ENCODE measurements at regions not wholly inside any gene's neighbourhood (a gene's known extent, or its start where the extent isn't known, plus 50 kb on each side); places are given as distances from the start of the nearest gene placed in this dataset.
A peak's percentile ranks its signal among the peaks of the same experiment; 100 is the strongest.

- DNase-seq: peak; percentile 1
Measured at GRCh38 chr10:90530521-90530920, 327.3 kb downstream of the HTR7 start.

- DNase-seq: no peak
Measured at GRCh38 chr10:90557385-90557784, 300.5 kb downstream of the HTR7 start.

- DNase-seq: no peak
Measured at GRCh38 chr10:90560331-90560730, 297.5 kb downstream of the HTR7 start.

- DNase-seq: no peak
Measured at GRCh38 chr10:90561666-90562065, 296.2 kb downstream of the HTR7 start.

GRCh38 chr10:90571481-90572258, 286.2 kb downstream of the HTR7 start:
- peak; percentile 14 for DNase-seq

GRCh38 chr10:90575125-90575524, 282.7 kb downstream of the HTR7 start:
- DNase-seq: no peak

DNA sequence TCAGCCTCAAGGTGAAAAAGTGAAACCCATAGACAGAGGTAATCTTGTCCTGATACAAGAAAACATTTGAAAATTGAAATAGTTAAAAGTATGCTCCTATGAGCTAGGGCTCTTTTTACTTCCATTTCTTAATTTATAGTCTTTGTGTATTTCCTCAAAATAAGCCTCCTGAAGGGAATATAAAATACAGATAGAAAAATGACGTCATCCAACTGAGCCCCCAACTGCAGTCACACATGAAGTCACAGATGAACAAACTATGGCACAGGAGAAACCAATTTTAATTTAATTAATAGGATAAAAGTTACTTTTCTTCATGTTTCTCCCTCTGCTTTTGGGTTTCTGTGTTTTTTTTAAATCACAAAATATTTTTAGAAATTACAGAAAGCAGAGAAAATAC, 280.3 kb downstream of the HTR7 start:
- DNase-seq: no peak

DNA sequence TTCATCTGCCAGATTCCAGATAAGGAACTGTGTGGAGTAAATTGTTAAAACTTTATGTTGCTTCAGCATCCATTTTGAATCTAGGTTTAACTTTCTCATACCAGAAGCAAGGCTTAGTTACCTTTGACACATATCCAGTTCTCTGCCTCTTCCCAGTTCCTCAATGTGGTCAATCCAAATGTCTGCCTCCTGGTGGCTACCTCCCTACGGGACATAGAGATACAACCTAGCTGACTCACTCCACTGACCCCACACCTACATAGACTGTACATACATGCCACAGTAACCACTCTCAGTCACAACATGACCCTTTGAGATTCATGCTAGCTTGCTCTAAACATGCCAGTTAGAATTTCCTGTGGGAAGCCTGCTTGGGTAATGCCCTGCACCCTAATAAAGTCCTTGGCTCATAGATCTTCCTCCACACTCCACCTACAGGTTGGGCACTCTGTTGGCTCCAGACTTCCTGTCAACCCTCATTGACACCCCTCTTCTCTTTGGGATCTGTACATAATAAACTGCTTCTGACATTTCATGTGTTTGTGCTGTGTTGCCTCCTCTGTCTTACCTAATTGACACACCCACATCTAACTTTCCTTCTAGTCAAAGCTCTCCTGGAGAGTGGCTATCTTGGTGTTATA, 278.1 kb downstream of the HTR7 start:
- no peak for DNase-seq

- no peak for DNase-seq
Measured at GRCh38 chr10:90583416-90583815, 274.4 kb downstream of the HTR7 start.

- no peak for DNase-seq
Measured at GRCh38 chr10:90587081-90587491, 270.8 kb downstream of the HTR7 start.

DNA sequence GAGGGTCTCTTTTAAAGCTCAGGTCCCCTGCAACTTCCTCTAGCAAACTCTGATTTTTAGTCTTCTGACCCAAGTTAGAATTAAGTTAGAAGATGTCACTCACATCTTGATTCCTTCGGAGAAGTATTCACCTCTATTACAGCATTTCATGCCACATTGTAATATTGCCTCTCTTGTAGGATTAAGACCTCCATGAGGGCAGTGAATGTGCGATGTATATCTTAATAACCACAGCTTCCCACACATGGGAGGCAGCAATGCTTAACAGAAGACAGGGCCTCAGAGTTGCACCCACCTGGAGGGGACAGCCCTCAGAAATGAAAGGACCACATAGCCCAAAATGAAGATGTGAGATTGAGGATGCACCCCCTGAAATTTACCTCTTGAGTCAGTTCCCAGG, 270.3 kb downstream of the HTR7 start:
- DNase-seq: no peak

- no peak for DNase-seq
Measured at GRCh38 chr10:90588222-90588621, 269.6 kb downstream of the HTR7 start.

DNA sequence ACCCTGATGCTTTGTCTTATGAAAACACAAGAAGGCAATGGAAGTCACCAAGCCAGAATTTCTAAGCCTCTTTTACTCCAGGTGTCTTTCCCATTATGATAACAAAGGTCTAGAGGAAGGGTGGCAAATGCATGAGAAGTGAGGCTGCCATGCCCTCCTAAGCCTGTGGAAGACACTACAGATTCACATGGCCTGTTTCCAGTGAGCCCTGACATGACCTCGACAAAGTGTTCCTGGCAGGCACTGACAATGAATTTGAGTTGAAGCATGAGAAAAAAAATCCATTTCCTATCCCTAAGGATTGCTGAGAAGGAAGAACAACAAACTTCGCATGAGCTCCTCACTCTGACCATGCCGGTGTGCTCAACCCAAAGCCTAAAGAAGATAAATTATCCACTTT, 268.0 kb downstream of the HTR7 start:
- no peak for DNase-seq

DNA sequence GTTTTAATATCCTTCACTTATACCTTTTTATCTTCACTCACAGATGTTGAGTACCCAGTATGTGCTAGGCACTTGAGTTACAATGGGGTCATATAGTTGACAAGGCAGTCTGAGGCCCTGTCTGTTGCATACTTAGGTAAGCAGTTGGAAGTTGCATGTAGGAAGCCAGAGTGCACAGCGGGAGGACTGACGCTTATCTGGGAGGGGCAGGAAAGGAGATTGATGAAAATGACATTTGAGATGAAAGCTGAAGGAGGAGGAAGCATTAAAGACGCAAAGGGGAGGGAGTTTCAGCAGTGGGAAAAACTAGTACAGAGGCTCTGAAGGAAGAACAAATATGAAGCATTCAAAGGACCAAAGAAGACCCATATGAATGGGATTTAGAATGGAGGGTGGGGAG, 266.2 kb downstream of the HTR7 start:
- DNase-seq: peak; percentile 4

DNA sequence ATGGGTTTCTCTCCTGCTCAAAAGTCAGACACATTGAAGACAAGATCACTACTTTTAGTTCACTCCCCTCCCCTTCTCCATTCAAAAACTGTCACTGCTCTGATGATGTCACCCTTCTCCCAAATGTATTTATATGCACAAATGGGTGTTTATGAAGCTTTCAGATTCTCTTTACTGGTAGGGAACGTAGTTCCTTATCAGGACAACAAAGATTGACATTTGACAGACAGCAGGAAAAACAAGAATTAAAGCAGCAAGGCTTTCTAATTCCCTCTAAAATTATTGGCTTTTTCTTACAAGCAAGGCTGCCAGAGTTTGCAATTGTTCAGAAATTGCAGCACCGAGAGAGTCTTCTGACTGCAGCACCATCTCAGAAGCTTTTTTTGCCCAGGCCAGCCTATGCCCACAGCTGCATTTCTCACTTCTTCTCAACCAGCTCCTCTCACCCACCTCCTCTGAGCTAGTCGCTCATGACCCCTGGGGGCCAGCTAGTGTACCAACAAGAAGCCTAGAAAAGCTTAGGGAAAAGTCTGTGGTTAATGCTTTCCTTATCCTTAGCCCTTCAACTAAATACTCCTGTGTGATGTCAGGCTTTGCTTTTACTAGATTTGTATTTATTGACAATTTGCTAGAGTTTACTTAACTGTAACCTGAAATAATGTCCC, 265.1 kb downstream of the HTR7 start:
- no peak for DNase-seq

DNA sequence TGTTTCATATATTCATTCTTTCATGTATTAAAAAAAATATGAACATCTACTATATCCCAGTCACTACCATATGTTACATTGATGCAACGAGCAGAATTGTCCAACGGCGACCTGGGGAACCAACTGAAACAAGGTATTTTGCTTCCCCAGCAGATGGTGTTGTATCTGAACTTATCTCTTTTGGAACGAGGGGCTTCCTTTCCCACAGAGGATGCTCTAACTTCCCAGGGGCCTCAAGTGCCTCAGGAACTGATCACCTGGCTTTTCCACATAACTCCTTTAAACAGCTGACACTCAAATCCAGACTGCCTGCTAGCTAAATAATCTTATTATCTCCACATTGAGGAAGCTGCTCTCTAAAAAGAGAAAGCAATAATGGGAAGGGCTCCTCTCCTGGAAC, 259.3 kb downstream of the HTR7 start:
- DNase-seq: no peak

DNA sequence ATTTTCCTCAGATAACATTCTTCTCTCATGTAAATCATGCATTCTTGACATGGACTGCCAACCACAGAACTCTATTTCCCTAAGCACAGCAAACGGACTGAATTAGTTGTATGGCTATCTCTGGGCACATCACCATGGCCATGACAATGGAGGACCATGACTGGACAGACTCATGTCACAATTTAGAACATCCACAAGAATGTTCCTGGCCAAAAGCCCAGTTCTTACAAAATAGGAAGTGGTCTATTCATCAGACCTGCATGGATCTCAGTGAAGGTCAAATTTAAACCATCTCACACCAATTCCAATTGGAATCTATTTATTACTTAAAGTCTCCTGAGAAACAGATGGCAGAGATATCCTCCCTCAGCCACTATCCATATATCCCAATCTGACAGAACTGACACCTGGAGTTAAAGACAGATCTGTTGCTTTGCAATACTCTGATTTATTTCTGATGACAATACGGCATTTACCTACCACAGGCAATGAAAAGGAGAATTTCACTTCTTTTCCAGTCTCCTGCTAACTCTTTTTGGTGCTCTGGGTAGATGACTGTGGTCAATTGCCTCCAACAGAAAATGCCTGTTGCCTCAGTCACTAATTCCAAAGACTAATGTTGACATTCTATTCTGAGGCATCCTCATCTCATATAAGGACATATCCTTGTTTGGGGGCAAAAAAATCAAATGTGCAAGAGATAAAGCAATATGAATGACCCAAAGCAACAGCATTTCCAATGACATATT, 254.8 kb downstream of the HTR7 start:
- no peak for DNase-seq

DNA sequence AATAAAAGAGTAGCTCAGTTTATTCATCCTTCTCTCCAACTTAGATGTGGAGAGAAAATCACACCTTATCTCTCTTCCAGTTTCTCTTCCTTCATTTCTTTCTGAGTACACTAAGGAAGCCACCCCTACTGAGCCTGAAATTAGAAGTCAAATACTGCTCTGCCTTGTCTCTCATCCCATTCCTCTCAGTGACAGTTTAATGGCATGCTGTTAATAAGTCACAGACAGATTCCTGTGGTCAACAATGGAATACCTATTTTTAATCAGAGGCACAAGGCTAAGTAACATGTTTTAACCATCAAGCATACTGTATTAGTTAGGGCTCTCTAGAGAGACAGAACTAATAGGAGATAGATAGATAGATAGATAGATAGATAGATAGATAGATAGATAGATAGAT, 253.2 kb downstream of the HTR7 start:
- no peak for DNase-seq

DNA sequence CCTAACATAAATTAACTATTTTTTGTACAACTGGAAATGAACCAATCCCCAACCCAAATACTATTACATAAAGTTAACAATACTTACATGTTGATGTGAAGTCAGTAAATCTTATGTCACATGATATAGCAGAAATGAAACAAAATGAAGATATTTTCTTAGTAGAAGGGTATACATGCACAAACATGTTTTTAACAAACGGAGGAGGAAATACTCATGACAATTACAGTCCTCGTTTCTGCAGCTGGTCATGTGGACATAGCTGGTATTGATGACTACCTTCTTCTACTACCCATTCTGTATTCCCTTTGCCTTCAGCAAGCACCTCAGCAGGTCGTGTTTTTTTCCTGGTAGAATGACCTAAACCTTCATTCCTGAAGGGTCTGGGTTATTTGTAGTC, 252.3 kb downstream of the HTR7 start:
- no peak for DNase-seq

- no peak for DNase-seq
Measured at GRCh38 chr10:90612276-90612675, 245.6 kb downstream of the HTR7 start.

GRCh38 chr10:90614631-90615030, 243.2 kb downstream of the HTR7 start:
- no peak for DNase-seq

- DNase-seq: no peak
Measured at GRCh38 chr10:90621577-90621976, 236.3 kb downstream of the HTR7 start.

- DNase-seq: no peak
Measured at GRCh38 chr10:90635111-90635765, 222.6 kb downstream of the HTR7 start.
